COLO668 (cell line): ENCODE measurements at regions not wholly inside any gene's neighbourhood (a gene's known extent, or its start where the extent isn't known, plus 50 kb on each side); places are given as distances from the start of the nearest gene placed in this dataset.
A peak's percentile ranks its signal among the peaks of the same experiment; 100 is the strongest.

ENCODE experiments used
- DNase-seq: peaks from one replicate; lab custom pipeline; 2025; ENCODE audit not compliant: unreplicated experiment; lab: John Stamatoyannopoulos, UW

- DNase-seq = no peak
Measured at GRCh38 chr10:116792817-116793216, 50.5 kb upstream of the HSPA12A start.

- no peak for DNase-seq
Measured at GRCh38 chr10:116796469-116796868, 52.8 kb upstream of the ENO4 start.

- DNase-seq = peak; percentile 57
Measured at GRCh38 chr10:116796910-116797513, 52.3 kb upstream of the ENO4 start.

GRCh38 chr10:116798859-116799258 lies 50.4 kb upstream of the ENO4 start:
- no peak for DNase-seq
